Activated CD8-positive, alpha-beta T cell treated with anti-CD3 and anti-CD28 coated beads for 36 hours (primary cell): ENCODE measurements at regions not wholly inside any gene's neighbourhood (a gene's known extent, or its start where the extent isn't known, plus 50 kb on each side); places are given as distances from the start of the nearest gene placed in this dataset.

Experiments
- ATAC-seq: fragments of 200-7000 bp; cut with Tn5 transposase; one replicate; pipeline ENCODE4 v1.10.0; 2021; ENCODE audit warnings: mild to moderate bottlenecking, moderate library complexity
- CTCF ChIA-PET: fragments of 350-600 bp; sonication (Branson Sonifier 250); formaldehyde crosslinking; loops from one replicate; lab custom pipeline; 2021; ENCODE audit warnings: antibody characterized with exemption; lab: Charles Lee
- POLR2A ChIA-PET: fragments of 350-600 bp; sonication (Branson Sonifier 250); formaldehyde crosslinking; loops from one replicate; lab custom pipeline; 2021; ENCODE audit warnings: antibody characterized with exemption; lab: Charles Lee
- DNase-seq: peaks from one replicate; pipeline ENCODE4 v3.0.0-alpha.2; 2020
- H3K27ac Mint-ChIP-seq: one replicate; pipeline ENCODE4 v1.8.0; 2021; ENCODE audit warnings: mild to moderate bottlenecking, mixed read lengths
- H3K27me3 Mint-ChIP-seq: one replicate; pipeline ENCODE4 v1.8.0; 2021; ENCODE audit warnings: mixed read lengths
- H3K36me3 Mint-ChIP-seq: one replicate; pipeline ENCODE4 v1.8.0; 2021; ENCODE audit warnings: low read depth, mixed read lengths
- H3K4me1 Mint-ChIP-seq: one replicate; pipeline ENCODE4 v1.8.0; 2021; ENCODE audit warnings: low read depth, mixed read lengths
- H3K4me3 Mint-ChIP-seq: one replicate; pipeline ENCODE4 v1.8.0; 2021; ENCODE audit warnings: mild to moderate bottlenecking, moderate library complexity, mixed read lengths
- H3K9me3 Mint-ChIP-seq: one replicate; pipeline ENCODE4 v1.8.0; 2021; ENCODE audit warnings: mixed read lengths
- CTCF ChIP-seq: fragments of 200-600 bp; IDR thresholded peaks from one replicate; pipeline ENCODE4 v1.8.0; 2022; ENCODE audit warnings: antibody characterized with exemption, mild to moderate bottlenecking
- intact Hi-C: fragments of 100-400 bp; cut with micrococcal nuclease; formaldehyde crosslinking; loops from one replicate; pipeline ENCODE4 v1.10.0; 2022

GRCh38 chr21:39088831-39089380 lies 94.3 kb downstream of the PSMG1 start:
- DNase-seq, result peak; percentile 19
- no peak for ATAC-seq

DNA sequence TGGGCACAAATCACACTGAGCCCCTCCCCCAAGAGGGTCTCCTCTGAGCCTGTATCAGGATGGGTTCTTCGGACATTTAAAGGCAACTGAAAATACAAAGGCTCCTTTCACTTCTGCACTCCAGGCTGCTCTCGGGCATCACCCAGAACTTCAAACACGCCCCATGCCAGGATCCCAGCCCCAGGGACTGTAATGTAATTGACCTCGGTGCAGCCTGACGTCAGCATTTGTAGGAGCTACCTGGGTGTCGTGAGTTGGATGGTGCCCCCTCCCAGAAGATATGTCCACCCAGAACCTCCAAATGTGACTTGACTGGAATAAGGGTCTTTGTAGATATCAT lies 95.2 kb downstream of the PSMG1 start:
- no peaks in the 10 kb centered on the region for H3K9me3 Mint-ChIP-seq
- H3K4me3 Mint-ChIP-seq, result no peak overlapping the region
- no peak for DNase-seq
- H3K27me3 Mint-ChIP-seq, result no peaks in the 10 kb centered on the region
- POLR2A ChIA-PET, result no interaction called here
- CTCF ChIA-PET, result no interaction called here
- H3K36me3 Mint-ChIP-seq, result no peaks in the 10 kb centered on the region
- ATAC-seq, result no peak
- TF ChIP-seq CTCF, result no peak
- no peak overlapping the region for H3K27ac Mint-ChIP-seq
- intact Hi-C loops, result no loop called here
- no peaks in the 10 kb centered on the region for H3K4me1 Mint-ChIP-seq

More at GRCh38 chr21:39088831-39089380, 94.3 kb downstream of the PSMG1 start:
- TF ChIP-seq CTCF, result no peak
- Mint-ChIP-seq H3K4me1 (no peaks in the 10 kb centered on the region), H3K9me3 (no peaks in the 10 kb centered on the region), H3K27ac (no peak overlapping the region), H3K36me3 (no peaks in the 10 kb centered on the region), H3K4me3 (no peak overlapping the region), H3K27me3 (no peaks in the 10 kb centered on the region)
- CTCF ChIA-PET, result no interaction called here
- intact Hi-C loops, result no loop called here
- POLR2A ChIA-PET, result no interaction called here

DNA sequence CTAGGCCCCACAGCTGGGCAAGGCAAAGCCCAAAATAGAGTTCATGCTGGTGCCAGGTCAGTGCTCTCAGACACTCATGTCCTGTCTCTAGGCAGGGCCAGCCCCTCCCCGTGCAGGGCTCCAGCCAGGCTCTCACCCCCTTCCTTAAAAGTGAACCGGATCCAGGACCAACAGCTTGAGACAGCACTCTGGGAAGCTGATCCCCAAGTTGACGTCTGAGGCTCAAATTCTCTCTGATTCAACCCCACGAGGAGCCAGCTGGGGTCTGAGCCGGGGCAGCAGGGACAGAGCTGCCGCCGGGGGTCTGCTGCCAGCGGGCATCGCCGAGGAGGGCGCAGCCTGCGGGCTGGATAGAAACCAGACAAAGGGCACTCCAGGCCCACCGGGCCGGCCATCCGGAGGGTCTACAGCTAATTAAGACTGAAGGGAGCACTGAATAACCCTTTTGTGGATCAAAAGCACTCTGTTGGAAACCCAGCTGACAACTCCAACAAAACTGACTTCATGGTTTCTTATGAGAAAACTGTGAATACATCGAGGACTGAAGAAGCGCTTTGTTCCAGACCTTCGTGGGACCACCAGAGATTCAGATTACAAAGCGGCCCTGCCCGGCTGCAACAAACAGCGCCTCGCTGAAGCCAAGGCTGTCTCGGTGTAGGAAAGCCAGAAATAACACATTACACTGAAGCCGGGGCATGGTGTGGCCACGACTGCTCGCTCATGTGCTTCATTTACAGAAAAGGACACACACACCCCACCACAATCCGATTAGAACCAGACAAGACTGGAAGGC lies 95.8 kb downstream of the PSMG1 start:
- H3K9me3 Mint-ChIP-seq, result no peaks in the 10 kb centered on the region
- no peak for ATAC-seq
- no peaks in the 10 kb centered on the region for H3K4me1 Mint-ChIP-seq
- H3K36me3 Mint-ChIP-seq, result no peaks in the 10 kb centered on the region
- H3K27ac Mint-ChIP-seq, result no peak overlapping the region
- ChIA-PET CTCF (interaction anchor here (0.9 to 1.0 kb wide), 2 partner anchors 15 to 18 kb away, joined by 3 read pairs; no protein-coding TSS in a partner anchor), POLR2A (interaction anchor here (1.2 kb wide), 1 partner anchor 9 kb away, joined by 3 read pairs; no protein-coding TSS in a partner anchor)
- DNase-seq, result no peak
- no peaks in the 10 kb centered on the region for H3K27me3 Mint-ChIP-seq
- intact Hi-C loops, result no loop called here
- TF ChIP-seq CTCF, result no peak
- H3K4me3 Mint-ChIP-seq, result no peak overlapping the region

- Mint-ChIP-seq H3K27me3 (no peaks in the 10 kb centered on the region), H3K9me3 (no peaks in the 10 kb centered on the region), H3K4me3 (no peak overlapping the region), H3K36me3 (no peaks in the 10 kb centered on the region), H3K27ac (no peak overlapping the region), H3K4me1 (no peaks in the 10 kb centered on the region)
- TF ChIP-seq CTCF, result no peak
- ATAC-seq (no peak), DNase-seq (no peak)
- ChIA-PET CTCF (interaction anchor here (1.0 kb wide), 1 partner anchor 19 kb away, joined by 3 read pairs; no protein-coding TSS in a partner anchor), POLR2A (interaction anchor here (1.2 kb wide), 1 partner anchor 9 kb away, joined by 3 read pairs; no protein-coding TSS in a partner anchor)
- intact Hi-C loops, result no loop called here
These were observed 96.7 kb downstream of the PSMG1 start for GRCh38 chr21:39086547-39086946.

DNA sequence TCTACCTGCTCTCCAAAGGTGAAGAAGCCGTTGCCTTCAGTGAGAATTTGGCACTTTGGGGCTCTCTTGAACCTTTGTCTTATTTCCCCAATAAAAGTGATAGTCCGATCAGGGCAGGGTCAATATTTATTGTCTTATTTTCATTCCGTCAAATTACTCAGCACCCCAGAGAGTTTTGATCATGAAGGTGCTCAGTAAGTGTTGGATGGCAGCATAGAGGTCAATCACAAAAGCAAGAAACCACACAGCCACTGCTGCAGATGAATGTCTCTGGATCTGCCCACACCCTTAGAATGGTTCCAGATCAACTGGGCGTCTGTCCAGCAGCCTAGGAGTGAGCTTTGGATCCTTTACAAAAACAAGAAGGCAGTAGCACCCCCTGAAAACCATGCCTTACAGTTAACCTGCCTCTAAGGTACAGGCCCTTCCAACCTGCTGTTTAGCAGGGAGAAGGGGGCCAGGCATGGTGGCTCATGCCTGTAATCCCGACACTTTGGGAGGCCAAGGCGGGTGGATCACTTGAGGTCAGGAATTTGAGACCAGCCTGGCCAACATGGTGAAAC lies 97.3 kb downstream of the PSMG1 start:
- H3K36me3 Mint-ChIP-seq, result no peaks in the 10 kb centered on the region
- ChIA-PET CTCF (no interaction called here), POLR2A (interaction anchor here (1.5 kb wide), 1 partner anchor 12 kb away, joined by 3 read pairs; no protein-coding TSS in a partner anchor)

More for the DNA sequence above, 97.3 kb downstream of the PSMG1 start:
- no peaks in the 10 kb centered on the region for H3K27me3 Mint-ChIP-seq
- intact Hi-C loops, result no loop called here
- no peaks in the 10 kb centered on the region for H3K4me1 Mint-ChIP-seq
- DNase-seq (no peak), ATAC-seq (no peak)
- H3K4me3 Mint-ChIP-seq, result no peak overlapping the region
- no peak for TF ChIP-seq CTCF
- H3K9me3 Mint-ChIP-seq, result no peaks in the 10 kb centered on the region
- H3K27ac Mint-ChIP-seq, result no peak overlapping the region
